HEK293 (cell line): ENCODE measurements at regions not wholly inside any gene's neighbourhood (a gene's known extent, or its start where the extent isn't known, plus 50 kb on each side); places are given as distances from the start of the nearest gene placed in this dataset.
"Not testable (repeated sequence)": the region's sequence is repeated elsewhere in the genome, so short reads cannot be mapped to it uniquely, and the experiment has no call there.

Experiments
- CTCF ChIP-seq: fragments of 450-650 bp; formaldehyde crosslinking; IDR thresholded peaks from 2 replicates; pipeline ENCODE4 v1.5.1; 2016; ENCODE audit warnings: missing biosample characterization, missing genetic modification characterization
- MYNN ChIP-seq: fragments of 450-650 bp; formaldehyde crosslinking; IDR thresholded peaks from 2 replicates; pipeline ENCODE4 v1.5.1; 2016; ENCODE audit warnings: missing biosample characterization, missing genetic modification characterization, borderline replicate concordance
- SP7 ChIP-seq: fragments of 450-650 bp; formaldehyde crosslinking; IDR thresholded peaks from 2 replicates; pipeline ENCODE4 v1.5.1; 2016; ENCODE audit warnings: missing biosample characterization, missing genetic modification characterization
- ZNF157 ChIP-seq: fragments of 450-650 bp; formaldehyde crosslinking; IDR thresholded peaks from 2 replicates; pipeline ENCODE4 v1.5.1; 2016; ENCODE audit warnings: missing biosample characterization, missing genetic modification characterization
- ZNF19 ChIP-seq: fragments of 450-650 bp; formaldehyde crosslinking; IDR thresholded peaks from 2 replicates; pipeline ENCODE4; 2016; ENCODE audit warnings: missing biosample characterization, missing genetic modification characterization, low read depth
- ZNF2 ChIP-seq: fragments of 450-650 bp; formaldehyde crosslinking; IDR thresholded peaks from 2 replicates; pipeline ENCODE4 v1.5.1; 2016; ENCODE audit warnings: missing biosample characterization, missing genetic modification characterization
- ZNF214 ChIP-seq: fragments of 450-650 bp; formaldehyde crosslinking; IDR thresholded peaks from 2 replicates; pipeline ENCODE4 v1.5.1; 2017; ENCODE audit warnings: missing biosample characterization, mild to moderate bottlenecking, missing genetic modification characterization, borderline replicate concordance
- ZNF274 ChIP-seq, 2 experiments: fragments of 200-500 bp in 1 of 2; fragments of 450-650 bp in 1 of 2; sonication (Bioruptor generic) in 1 of 2; formaldehyde crosslinking in 1 of 2; IDR thresholded peaks; 2 replicates each; pipeline versions ENCODE4 v1.5.1 to v1.6.1; 2014 to 2016; ENCODE audit warnings: borderline replicate concordance in 1 of 2, inconsistent platforms in 1 of 2, low read length in 1 of 2, missing biosample characterization in 1 of 2, missing genetic modification characterization in 1 of 2
- ZNF311 ChIP-seq: fragments of 450-650 bp; formaldehyde crosslinking; IDR thresholded peaks from 2 replicates; pipeline ENCODE4 v1.5.1; 2017; ENCODE audit warnings: missing biosample characterization, missing genetic modification characterization, borderline replicate concordance
- ZNF350 ChIP-seq: fragments of 450-650 bp; formaldehyde crosslinking; IDR thresholded peaks from 2 replicates; pipeline ENCODE4 v1.5.0; 2017; ENCODE audit warnings: missing biosample characterization, mild to moderate bottlenecking, missing genetic modification characterization
- ZNF398 ChIP-seq: fragments of 450-650 bp; formaldehyde crosslinking; IDR thresholded peaks from 2 replicates; pipeline ENCODE4 v1.5.1; 2017; ENCODE audit warnings: missing biosample characterization, missing genetic modification characterization
- ZNF48 ChIP-seq: fragments of 450-650 bp; formaldehyde crosslinking; IDR thresholded peaks from 2 replicates; pipeline ENCODE4 v1.5.1; 2016; ENCODE audit warnings: missing biosample characterization, missing genetic modification characterization
- ZNF600 ChIP-seq: fragments of 450-650 bp; formaldehyde crosslinking; IDR thresholded peaks from 2 replicates; pipeline ENCODE4 v1.5.1; 2016; ENCODE audit warnings: missing biosample characterization, missing genetic modification characterization
- ZSCAN5A ChIP-seq: fragments of 450-650 bp; formaldehyde crosslinking; IDR thresholded peaks from 2 replicates; pipeline ENCODE4 v1.5.1; 2016; ENCODE audit warnings: missing biosample characterization, missing genetic modification characterization

DNA sequence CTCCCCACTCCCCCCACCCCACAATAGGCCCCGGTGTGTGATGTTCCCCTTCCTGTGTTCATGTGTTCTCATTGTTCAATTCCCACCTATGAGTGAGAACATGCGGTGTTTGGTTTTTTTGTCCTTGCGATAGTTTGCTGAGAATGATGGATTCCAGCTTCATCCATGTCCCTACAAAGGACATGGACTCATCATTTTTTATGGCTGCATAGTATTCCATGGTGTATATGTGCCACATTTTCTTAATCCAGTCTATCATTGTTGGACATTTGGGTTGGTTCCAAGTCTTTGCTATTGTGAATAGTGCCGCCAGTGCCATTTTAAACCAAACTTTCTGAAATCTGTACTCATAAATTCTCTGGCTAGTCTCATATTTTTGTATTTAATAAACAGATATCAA, 85.3 kb upstream of the MAGI3 start:
- TF ChIP-seq ZSCAN5A (tag by site-specific recombination); ZNF2; ZNF157 (tag by site-specific recombination); ZNF311 (tag by site-specific recombination); CTCF (tag by site-specific recombination); ZNF398 (tag by site-specific recombination); ZNF274 (IDR thresholded peaks at IDR 0.05; ENCODE audit: low read length); ZNF274 (tag by site-specific recombination; IDR thresholded peaks at IDR 0.05; ENCODE audit: borderline replicate concordance); SP7 (tag by site-specific recombination); ZNF19 (tag by site-specific recombination); ZNF214 (tag by site-specific recombination); ZNF48 (tag by site-specific recombination); ZNF350 (tag by site-specific recombination); MYNN (tag by site-specific recombination); ZNF600 (tag by site-specific recombination): not testable (repeated sequence)
